Fibroblast of the aortic adventitia (primary cell): ENCODE measurements at regions not wholly inside any gene's neighbourhood (a gene's known extent, or its start where the extent isn't known, plus 50 kb on each side); places are given as distances from the start of the nearest gene placed in this dataset.

Source experiments
- DNase-seq: peaks from one replicate; pipeline ENCODE4 v3.0.0-alpha.2; 2010; ENCODE audit warnings: low read depth
- H3K4me3 ChIP-seq: 2 replicates; pipeline ENCODE4 v1.5.1; 2011; ENCODE audit warnings: low read depth, mild to moderate bottlenecking, control low read depth, low read length, moderate library complexity
- CTCF ChIP-seq: IDR thresholded peaks from 2 replicates; pipeline ENCODE4 v1.5.1; 2011; ENCODE audit warnings: mild to moderate bottlenecking, low read length, control low read depth, inconsistent platforms; ENCODE audit not compliant: insufficient read depth

- TF ChIP-seq CTCF: no peak
- no peak for DNase-seq
- no peak overlapping the region for H3K4me3 ChIP-seq
Observed at GRCh38 chr3:43795491-43795890, 104.8 kb downstream of the ABHD5 start.

- no peak for DNase-seq
- H3K4me3 ChIP-seq: no peak overlapping the region
- no peak for TF ChIP-seq CTCF
Observed at GRCh38 chr3:43796041-43796596, 105.4 kb downstream of the ABHD5 start.

GRCh38 chr3:43797794-43798193 lies 107.1 kb downstream of the ABHD5 start:
- H3K4me3 ChIP-seq: no peak overlapping the region
- no peak for TF ChIP-seq CTCF
- no peak for DNase-seq

- no peak for DNase-seq
- no peak for TF ChIP-seq CTCF
- no peak overlapping the region for H3K4me3 ChIP-seq
Observed at GRCh38 chr3:43810797-43811196, 120.1 kb downstream of the ABHD5 start.

- H3K4me3 ChIP-seq: no peak overlapping the region
- no peak for TF ChIP-seq CTCF
- no peak for DNase-seq
Observed at GRCh38 chr3:43814461-43814860, 123.7 kb downstream of the ABHD5 start.

GRCh38 chr3:43816372-43816771 lies 125.6 kb downstream of the ABHD5 start:
- TF ChIP-seq CTCF: no peak
- no peak for DNase-seq
- no peak overlapping the region for H3K4me3 ChIP-seq

- no peak for DNase-seq
- TF ChIP-seq CTCF: no peak
Observed at GRCh38 chr3:43817064-43817463, 126.3 kb downstream of the ABHD5 start.

More at GRCh38 chr3:43817064-43817463, 126.3 kb downstream of the ABHD5 start:
- no peak overlapping the region for H3K4me3 ChIP-seq
